Smooth muscle cell (in vitro differentiated cells): ENCODE measurements at regions not wholly inside any gene's neighbourhood (a gene's known extent, or its start where the extent isn't known, plus 50 kb on each side); places are given as distances from the start of the nearest gene placed in this dataset.

Experiments
- DNase-seq: peaks from one replicate; lab custom pipeline; 2025; ENCODE audit not compliant: unreplicated experiment; lab: John Stamatoyannopoulos, UW
- H2AFZ ChIP-seq: fragments of 200-600 bp; sonication (generic); 2 replicates; pipeline ENCODE4 v1.6.0; 2016; ENCODE audit warnings: antibody characterized with exemption, low read depth, mild to moderate bottlenecking
- H3F3A ChIP-seq: fragments of 200-600 bp; sonication (generic); 2 replicates; pipeline ENCODE4 v1.6.0; 2017; ENCODE audit warnings: antibody characterized with exemption, low read depth
- H3K27ac ChIP-seq: fragments of 200-600 bp; sonication (generic); 2 replicates; pipeline ENCODE4 v1.5.1; 2016; ENCODE audit warnings: low read depth, mild to moderate bottlenecking
- H3K27me3 ChIP-seq: fragments of 200-600 bp; sonication (generic); 2 replicates; pipeline ENCODE4 v1.6.1; 2016; ENCODE audit warnings: low read depth, mild to moderate bottlenecking
- H3K36me3 ChIP-seq: fragments of 200-600 bp; sonication (generic); 2 replicates; pipeline ENCODE4 v1.5.1; 2016; ENCODE audit warnings: low read depth
- H3K4me1 ChIP-seq: fragments of 200-600 bp; sonication (generic); 2 replicates; pipeline ENCODE4 v1.5.1; 2016; ENCODE audit warnings: low read depth
- H3K4me2 ChIP-seq: fragments of 200-600 bp; sonication (generic); 2 replicates; pipeline ENCODE4 v1.6.0; 2016; ENCODE audit warnings: mild to moderate bottlenecking
- H3K4me3 ChIP-seq: fragments of 200-600 bp; sonication (generic); 2 replicates; pipeline ENCODE4 v1.5.1; 2016; ENCODE audit warnings: mild to moderate bottlenecking
- H3K79me2 ChIP-seq: fragments of 200-600 bp; sonication (generic); 2 replicates; pipeline ENCODE4 v1.6.0; 2016; ENCODE audit warnings: low read depth, mild to moderate bottlenecking
- H3K9ac ChIP-seq: fragments of 200-600 bp; sonication (generic); 2 replicates; pipeline ENCODE4 v1.6.0; 2016; ENCODE audit warnings: low read depth
- H3K9me3 ChIP-seq: fragments of 200-600 bp; sonication (generic); replicated peaks from 2 replicates; pipeline ENCODE4 v1.5.1; 2016; ENCODE audit warnings: low read depth
- H4K20me1 ChIP-seq: fragments of 200-600 bp; sonication (generic); 2 replicates; pipeline ENCODE4 v1.6.0; 2016; ENCODE audit warnings: low read depth
- CTCF ChIP-seq: fragments of 200-600 bp; sonication (generic); IDR thresholded peaks from 2 replicates; pipeline ENCODE4 v1.5.1; 2017; ENCODE audit warnings: borderline replicate concordance, mild to moderate bottlenecking, antibody characterized with exemption; ENCODE audit not compliant: insufficient read depth, poor library complexity, severe bottlenecking
- WGBS: methylation state at CpG from one replicate; pipeline ENCODE4 v1.1.7; 2016; ENCODE audit warnings: low lambda C conversion rate; 5-methylcytosine and 5-hydroxymethylcytosine counted together

GRCh38 chr3:177641206-177641605 lies 443.9 kb upstream of the TBL1XR1 start:
- no peak for TF ChIP-seq CTCF
- Histone ChIP-seq H3K27ac (no peak overlapping the region), H3K27me3 (no peaks in the 10 kb centered on the region), H3K9ac (no peak overlapping the region), H3K4me1 (no peaks in the 10 kb centered on the region), H3K9me3 (no peaks in the 10 kb centered on the region), H3K79me2 (no peaks in the 10 kb centered on the region), H3K36me3 (no peaks in the 10 kb centered on the region), H3F3A (no peaks in the 10 kb centered on the region), H3K4me3 (no peak overlapping the region), H4K20me1 (no peaks in the 10 kb centered on the region), H2AFZ (no peak overlapping the region), H3K4me2 (no peak overlapping the region)
- no peak for DNase-seq
- 100% methylated on average over 1 of the region's 1 CpG for WGBS

GRCh38 chr3:177642042-177642803 lies 444.9 kb upstream of the TBL1XR1 start:
- no peak overlapping the region for H3K4me3 ChIP-seq
- no peak for DNase-seq
- WGBS: 76% methylated on average over 8 of the region's 8 CpGs
- H3K4me2 ChIP-seq: no peak overlapping the region
- H3K27ac ChIP-seq: no peak overlapping the region
- no peaks in the 10 kb centered on the region for H3K36me3 ChIP-seq
- H3K9me3 ChIP-seq: no peaks in the 10 kb centered on the region
- no peak overlapping the region for H3K9ac ChIP-seq
- H2AFZ ChIP-seq: no peak overlapping the region
- H3K27me3 ChIP-seq: no peaks in the 10 kb centered on the region
- H3K79me2 ChIP-seq: no peaks in the 10 kb centered on the region
- TF ChIP-seq CTCF: no peak
- H3F3A ChIP-seq: no peaks in the 10 kb centered on the region
- H3K4me1 ChIP-seq: no peaks in the 10 kb centered on the region
- H4K20me1 ChIP-seq: no peaks in the 10 kb centered on the region

- Histone ChIP-seq H3K27me3 (no peaks in the 10 kb centered on the region), H3K4me3 (no peak overlapping the region), H2AFZ (no peak overlapping the region), H3K4me1 (no peaks in the 10 kb centered on the region), H3K27ac (no peak overlapping the region), H3F3A (no peaks in the 10 kb centered on the region), H4K20me1 (no peaks in the 10 kb centered on the region), H3K9me3 (no peaks in the 10 kb centered on the region), H3K36me3 (no peaks in the 10 kb centered on the region), H3K4me2 (no peak overlapping the region), H3K79me2 (no peaks in the 10 kb centered on the region), H3K9ac (no peak overlapping the region)
- DNase-seq: no peak
- WGBS: 94% methylated on average over 3 of the region's 3 CpGs
- TF ChIP-seq CTCF: no peak
Measured at GRCh38 chr3:177642804-177643125, 445.5 kb upstream of the TBL1XR1 start.

- H2AFZ ChIP-seq: no peak overlapping the region
- WGBS: 93% methylated on average over 3 of the region's 3 CpGs
- H3K79me2 ChIP-seq: no peaks in the 10 kb centered on the region
- H3K9ac ChIP-seq: no peak overlapping the region
- H3F3A ChIP-seq: no peaks in the 10 kb centered on the region
- no peaks in the 10 kb centered on the region for H3K36me3 ChIP-seq
- no peak overlapping the region for H3K4me2 ChIP-seq
- H3K4me1 ChIP-seq: no peaks in the 10 kb centered on the region
- no peak for DNase-seq
- no peak overlapping the region for H3K4me3 ChIP-seq
- no peaks in the 10 kb centered on the region for H4K20me1 ChIP-seq
- H3K27ac ChIP-seq: no peak overlapping the region
- no peaks in the 10 kb centered on the region for H3K27me3 ChIP-seq
- H3K9me3 ChIP-seq: no peaks in the 10 kb centered on the region
- TF ChIP-seq CTCF: no peak
Measured at GRCh38 chr3:177646749-177647148, 449.5 kb upstream of the TBL1XR1 start.
